ENCODE measurements at regions not wholly inside any gene's neighbourhood (a gene's known extent, or its start where the extent isn't known, plus 50 kb on each side); places are given as distances from the start of the nearest gene placed in this dataset.

DNA sequence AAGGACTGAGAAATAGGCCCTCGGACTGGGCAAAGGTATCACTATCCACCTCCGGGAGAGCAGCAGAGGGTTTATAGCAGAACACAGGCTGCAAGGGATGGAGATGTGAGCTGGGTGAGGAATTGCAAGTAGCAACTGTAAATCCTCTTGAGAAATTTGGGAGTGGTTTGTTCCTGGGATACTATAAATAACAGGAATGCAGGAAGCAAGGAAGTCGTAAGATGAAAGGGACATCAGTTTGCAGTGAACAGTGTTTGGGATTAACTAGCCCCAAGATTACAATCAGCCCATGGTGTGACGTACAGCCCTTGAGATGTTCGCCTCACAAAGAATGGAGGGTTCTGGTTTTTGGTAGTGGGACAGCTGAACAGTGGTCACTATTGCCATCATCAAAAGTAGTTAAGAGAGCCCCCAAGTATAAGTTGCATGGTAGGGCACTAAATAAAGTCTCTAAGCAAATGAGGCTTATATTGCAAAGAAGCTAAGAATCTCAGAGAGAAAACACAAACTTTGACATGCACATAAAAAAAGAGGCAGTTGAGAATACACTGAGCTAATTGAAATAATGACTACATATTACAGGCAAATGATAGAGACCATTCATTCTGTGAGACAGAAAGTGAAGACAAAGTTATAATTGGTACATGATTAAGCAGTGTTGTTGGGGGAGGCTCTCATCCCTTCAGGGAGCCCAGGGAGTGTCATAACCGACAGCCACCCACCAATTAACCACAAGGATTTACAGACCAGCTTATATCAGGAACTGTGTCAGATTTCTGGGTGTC, 362.5 kb upstream of the ACVR2A start:
- Mint-ChIP-seq H3K4me3 (no peak overlapping the region), H3K27me3 (no peaks in the 10 kb centered on the region), H3K9me3 (no peaks in the 10 kb centered on the region), H3K4me1 (no peaks in the 10 kb centered on the region), H3K27ac (no peak overlapping the region)
- DNase-seq = no peak
- ATAC-seq = no peak

DNA sequence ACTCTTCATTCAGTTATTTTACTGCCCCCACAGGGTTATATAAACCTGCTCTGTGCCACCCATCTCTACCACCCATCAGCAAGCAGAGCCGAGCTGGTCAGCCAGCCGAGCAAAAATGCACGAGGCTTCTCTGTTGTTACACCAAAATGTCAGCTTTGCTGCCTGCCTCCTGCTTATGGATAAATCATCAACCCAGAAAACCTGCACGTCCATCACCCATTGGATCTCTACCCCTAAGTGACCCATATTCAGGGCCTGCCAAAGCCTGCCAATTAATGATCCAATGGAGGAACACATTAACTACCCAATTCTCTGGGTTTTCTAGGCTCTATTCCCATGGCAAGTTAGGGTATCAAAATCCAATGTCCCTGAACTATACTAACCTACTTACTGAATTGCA, 365.5 kb upstream of the ACVR2A start:
- ATAC-seq (no peak), DNase-seq (no peak)
- Mint-ChIP-seq H3K4me3 (no peak overlapping the region), H3K27me3 (no peaks in the 10 kb centered on the region), H3K9me3 (peaks cover 0 to 4% of the 10 kb centered on the region in 2 donors), H3K4me1 (no peaks in the 10 kb centered on the region), H3K27ac (no peak overlapping the region)

DNA sequence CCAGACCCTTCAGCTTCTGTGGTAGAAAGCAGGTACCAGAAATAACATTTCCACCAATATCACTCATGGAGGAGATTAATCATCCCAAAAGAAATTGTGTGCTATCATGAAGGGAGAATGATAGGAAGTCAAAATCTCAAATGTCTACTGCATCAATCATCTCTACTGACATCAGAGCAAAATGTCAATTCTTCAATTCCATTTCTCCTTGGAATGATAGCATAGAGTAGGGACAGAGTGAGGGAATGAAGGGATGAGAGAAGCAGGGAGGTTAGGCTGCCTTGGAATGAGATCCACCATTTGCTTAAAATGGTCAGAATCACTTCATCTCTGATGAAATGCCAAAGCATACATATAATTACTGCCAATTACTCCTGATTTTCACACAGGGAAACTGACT, 371.8 kb upstream of the ACVR2A start:
- DNase-seq (no peak), ATAC-seq (no peak)
- Mint-ChIP-seq H3K4me1 (no peaks in the 10 kb centered on the region), H3K27ac (no peak overlapping the region), H3K27me3 (no peaks in the 10 kb centered on the region), H3K4me3 (no peak overlapping the region), H3K9me3 (peaks cover 4 to 6% of the 10 kb centered on the region in 2 donors)

DNA sequence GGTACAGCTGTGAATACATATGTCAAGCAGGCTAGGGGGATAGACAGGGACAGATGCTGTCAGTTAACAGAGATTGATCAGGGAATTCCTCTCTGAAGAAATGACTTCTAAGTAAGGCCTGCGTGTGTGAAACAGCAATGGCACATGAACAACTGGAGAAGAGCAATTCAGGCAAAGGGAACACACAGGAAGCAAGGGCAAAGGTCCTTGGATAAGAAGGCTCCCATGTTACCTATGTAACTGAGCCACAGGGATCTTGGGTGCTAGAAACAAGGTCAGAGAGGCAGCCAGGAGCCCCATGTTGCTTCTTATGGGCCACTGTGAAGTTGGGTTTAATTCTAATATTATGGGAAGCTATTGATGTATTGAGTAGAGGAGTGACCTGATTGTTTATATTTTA, 373.7 kb upstream of the ACVR2A start:
- Mint-ChIP-seq H3K4me1 (no peaks in the 10 kb centered on the region), H3K27me3 (no peaks in the 10 kb centered on the region), H3K4me3 (no peak overlapping the region), H3K27ac (no peak overlapping the region), H3K9me3 (peaks cover 4 to 6% of the 10 kb centered on the region in 2 donors)
- DNase-seq = no peak
- ATAC-seq = no peak

GRCh38 chr2:147469471-147469870, 375.4 kb upstream of the ACVR2A start:
- Mint-ChIP-seq H3K27ac (no peak overlapping the region), H3K27me3 (no peaks in the 10 kb centered on the region), H3K9me3 (peaks cover 0 to 6% of the 10 kb centered on the region in 2 donors), H3K4me3 (no peak overlapping the region), H3K4me1 (no peaks in the 10 kb centered on the region)
- ATAC-seq (no peak), DNase-seq (no peak)

GRCh38 chr2:147468963-147469362, 375.9 kb upstream of the ACVR2A start:
- Mint-ChIP-seq H3K27me3 (no peaks in the 10 kb centered on the region), H3K4me1 (no peaks in the 10 kb centered on the region), H3K4me3 (no peak overlapping the region), H3K9me3 (peaks cover 0 to 6% of the 10 kb centered on the region in 2 donors), H3K27ac (no peak overlapping the region)
- DNase-seq (no peak), ATAC-seq (no peak)

DNA sequence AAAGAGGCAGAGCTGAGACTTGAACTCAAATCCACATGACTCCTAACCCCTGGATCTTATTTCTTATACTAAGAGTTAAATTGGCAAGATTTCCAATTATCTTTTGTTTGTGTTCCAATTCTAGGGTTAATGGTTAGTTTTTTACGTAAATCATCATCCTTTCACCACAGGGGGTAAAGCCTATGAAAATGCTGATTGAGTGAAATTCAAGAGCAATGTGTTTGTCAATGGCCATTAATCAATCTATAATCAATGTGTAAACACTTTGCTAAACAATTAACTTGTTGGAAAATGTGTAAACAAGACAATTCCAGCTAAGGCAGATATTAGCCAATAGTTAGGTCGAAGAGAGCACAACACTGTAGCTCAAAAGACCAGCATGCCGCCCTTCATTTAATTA, 376.5 kb upstream of the ACVR2A start:
- Mint-ChIP-seq H3K4me1 (no peaks in the 10 kb centered on the region), H3K27ac (no peak overlapping the region), H3K27me3 (no peaks in the 10 kb centered on the region), H3K4me3 (no peak overlapping the region), H3K9me3 (peaks cover 0 to 6% of the 10 kb centered on the region in 2 donors)
- ATAC-seq (no peak), DNase-seq (no peak)

- no peak overlapping the region for H3K4me3 Mint-ChIP-seq
- ATAC-seq = no peak
- H3K4me1 Mint-ChIP-seq = no peaks in the 10 kb centered on the region
- H3K27me3 Mint-ChIP-seq = no peaks in the 10 kb centered on the region
- H3K27ac Mint-ChIP-seq = no peak overlapping the region
- DNase-seq = no peak
- peaks cover 0 to 6% of the 10 kb centered on the region in 2 donors for H3K9me3 Mint-ChIP-seq
Measured at GRCh38 chr2:147467441-147467840, 377.4 kb upstream of the ACVR2A start.

DNA sequence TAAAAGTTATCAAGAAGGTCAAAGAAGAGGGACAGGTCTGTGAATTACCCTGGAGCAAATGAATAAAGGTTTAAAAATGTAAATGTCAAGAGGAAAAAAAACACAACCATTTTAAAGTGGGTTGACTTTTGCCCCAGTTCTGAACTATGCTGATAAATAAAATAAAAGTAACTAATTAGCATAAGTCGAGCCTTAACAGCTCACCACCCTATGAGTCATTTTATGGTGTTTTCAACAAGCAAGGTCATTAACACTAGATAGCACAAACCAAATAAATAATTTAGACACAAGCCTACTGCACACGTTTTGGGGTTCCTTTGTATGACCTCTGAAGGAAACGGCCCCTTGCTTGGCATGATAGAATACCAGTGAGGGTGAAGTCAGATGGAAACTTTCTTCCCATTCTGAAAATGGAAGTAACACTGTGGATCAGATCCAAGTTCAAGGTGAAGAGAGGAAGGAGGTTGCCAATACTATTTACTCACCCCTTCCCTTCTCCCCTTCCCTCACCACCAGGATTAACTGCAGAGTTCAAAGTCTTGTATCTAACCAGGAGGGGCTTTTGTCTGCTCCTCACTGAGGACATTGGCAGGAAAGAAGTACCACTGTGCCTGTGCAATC, 380.0 kb upstream of the ACVR2A start:
- DNase-seq = no peak
- no peak overlapping the region for H3K27ac Mint-ChIP-seq
- no peak for ATAC-seq
- H3K4me1 Mint-ChIP-seq = no peaks in the 10 kb centered on the region
- H3K9me3 Mint-ChIP-seq = no peaks in the 10 kb centered on the region
- H3K4me3 Mint-ChIP-seq = no peak overlapping the region
- H3K27me3 Mint-ChIP-seq = no peaks in the 10 kb centered on the region

GRCh38 chr2:147463881-147464520, 380.8 kb upstream of the ACVR2A start:
- Mint-ChIP-seq H3K27me3 (no peaks in the 10 kb centered on the region), H3K27ac (no peak overlapping the region), H3K4me3 (no peak overlapping the region), H3K9me3 (no peaks in the 10 kb centered on the region), H3K4me1 (no peaks in the 10 kb centered on the region)
- DNase-seq (no peak), ATAC-seq (no peak)

DNA sequence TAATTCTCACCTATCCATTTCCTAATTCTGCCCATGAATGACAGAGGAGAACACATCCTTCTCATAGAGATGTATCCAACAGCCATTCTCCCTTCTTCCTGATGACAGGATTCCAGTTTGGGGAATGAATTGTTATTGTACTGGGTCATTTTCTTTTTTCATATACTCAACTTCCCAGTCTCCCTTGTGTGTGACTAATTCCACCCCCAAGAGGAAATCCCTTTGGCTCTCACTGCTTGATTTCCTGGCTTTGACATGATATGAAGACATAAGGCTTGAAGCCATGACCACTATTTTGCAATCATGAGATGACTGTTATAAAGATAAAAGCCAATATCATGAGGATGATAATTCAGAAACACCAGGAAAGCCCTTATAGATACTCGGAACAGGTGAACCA, 384.7 kb upstream of the ACVR2A start:
- Mint-ChIP-seq H3K9me3 (no peaks in the 10 kb centered on the region), H3K27ac (no peak overlapping the region)
- no peak for DNase-seq

DNA sequence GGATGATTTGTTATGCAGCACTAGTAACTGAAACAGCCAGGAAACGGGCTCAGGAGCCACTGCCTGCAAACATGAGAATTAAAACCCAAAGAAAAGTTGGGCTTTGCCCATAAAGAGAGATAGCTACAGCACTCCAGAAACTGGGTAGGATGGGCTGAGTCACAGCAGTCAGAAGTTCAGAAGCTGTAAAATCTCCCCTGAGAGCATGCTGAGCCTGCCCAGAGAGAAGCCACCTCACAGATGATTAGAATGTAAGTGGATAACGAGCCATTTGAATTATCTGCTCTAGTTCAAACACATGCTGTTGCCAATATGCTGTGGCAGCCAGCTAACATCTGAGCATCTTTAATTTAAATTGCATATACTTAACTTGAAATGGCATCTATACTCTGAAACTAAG, 388.1 kb upstream of the ACVR2A start:
- no peak for DNase-seq
- no peak for ATAC-seq
- Mint-ChIP-seq H3K9me3 (no peaks in the 10 kb centered on the region), H3K27ac (no peak overlapping the region), H3K4me1 (no peaks in the 10 kb centered on the region), H3K4me3 (no peak overlapping the region), H3K27me3 (no peaks in the 10 kb centered on the region)

More for the DNA sequence above, 384.7 kb upstream of the ACVR2A start:
- Mint-ChIP-seq H3K4me3 (no peak overlapping the region), H3K4me1 (no peaks in the 10 kb centered on the region), H3K27me3 (no peaks in the 10 kb centered on the region)
- ATAC-seq = no peak

DNA sequence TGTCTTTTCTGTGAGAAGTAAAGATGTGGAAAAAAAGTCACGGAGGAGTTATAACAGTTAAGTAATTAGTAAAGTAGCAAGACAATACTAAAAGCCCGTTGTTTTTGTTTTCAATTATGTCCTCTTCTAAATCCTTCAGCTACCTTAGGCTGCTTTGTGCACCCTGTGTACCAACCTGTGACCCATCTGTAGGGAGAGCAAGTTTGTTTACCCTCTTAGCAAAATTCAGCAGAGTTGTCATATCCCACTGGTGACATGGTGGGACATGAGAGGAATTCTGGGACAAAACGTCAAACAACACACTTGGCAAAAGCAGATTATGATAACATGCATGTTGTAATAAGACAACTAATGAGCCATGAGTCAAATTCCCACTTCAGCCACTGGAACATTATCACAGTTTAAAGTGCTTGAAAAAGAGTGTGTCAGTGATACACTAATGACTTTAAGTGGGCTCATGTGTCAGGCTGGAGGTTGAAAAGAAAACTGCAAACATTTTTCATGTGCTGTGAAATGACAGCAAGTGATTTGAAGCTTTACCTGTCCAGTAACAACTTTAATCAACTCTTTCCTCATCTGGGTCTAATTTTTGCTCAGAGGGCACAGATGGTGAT, 392.8 kb upstream of the ACVR2A start:
- no peak for ATAC-seq
- Mint-ChIP-seq H3K27ac (no peak overlapping the region), H3K4me1 (peaks cover 6% of the 10 kb centered on the region), H3K4me3 (no peak overlapping the region), H3K27me3 (no peaks in the 10 kb centered on the region), H3K9me3 (no peaks in the 10 kb centered on the region)
- DNase-seq = no peak

- H3K9me3 Mint-ChIP-seq = no peaks in the 10 kb centered on the region
- DNase-seq (no peak), ATAC-seq (no peak)
- no peaks in the 10 kb centered on the region for H3K27me3 Mint-ChIP-seq
- no peak overlapping the region for H3K27ac Mint-ChIP-seq
- H3K4me1 Mint-ChIP-seq = peaks cover 6% of the 10 kb centered on the region
- H3K4me3 Mint-ChIP-seq = no peak overlapping the region
Measured at GRCh38 chr2:147450661-147451510, 393.9 kb upstream of the ACVR2A start.

- no peaks in the 10 kb centered on the region for H3K27me3 Mint-ChIP-seq
- no peak overlapping the region for H3K27ac Mint-ChIP-seq
- no peak for ATAC-seq
- no peak overlapping the region for H3K4me3 Mint-ChIP-seq
- H3K4me1 Mint-ChIP-seq = peaks cover 6% of the 10 kb centered on the region
- DNase-seq = no peak
- H3K9me3 Mint-ChIP-seq = no peaks in the 10 kb centered on the region
Measured at GRCh38 chr2:147449323-147449991, 395.4 kb upstream of the ACVR2A start.
